ENCODE measurements at regions not wholly inside any gene's neighbourhood (a gene's known extent, or its start where the extent isn't known, plus 50 kb on each side); places are given as distances from the start of the nearest gene placed in this dataset.

- TF ChIP-seq, protein P1, sequence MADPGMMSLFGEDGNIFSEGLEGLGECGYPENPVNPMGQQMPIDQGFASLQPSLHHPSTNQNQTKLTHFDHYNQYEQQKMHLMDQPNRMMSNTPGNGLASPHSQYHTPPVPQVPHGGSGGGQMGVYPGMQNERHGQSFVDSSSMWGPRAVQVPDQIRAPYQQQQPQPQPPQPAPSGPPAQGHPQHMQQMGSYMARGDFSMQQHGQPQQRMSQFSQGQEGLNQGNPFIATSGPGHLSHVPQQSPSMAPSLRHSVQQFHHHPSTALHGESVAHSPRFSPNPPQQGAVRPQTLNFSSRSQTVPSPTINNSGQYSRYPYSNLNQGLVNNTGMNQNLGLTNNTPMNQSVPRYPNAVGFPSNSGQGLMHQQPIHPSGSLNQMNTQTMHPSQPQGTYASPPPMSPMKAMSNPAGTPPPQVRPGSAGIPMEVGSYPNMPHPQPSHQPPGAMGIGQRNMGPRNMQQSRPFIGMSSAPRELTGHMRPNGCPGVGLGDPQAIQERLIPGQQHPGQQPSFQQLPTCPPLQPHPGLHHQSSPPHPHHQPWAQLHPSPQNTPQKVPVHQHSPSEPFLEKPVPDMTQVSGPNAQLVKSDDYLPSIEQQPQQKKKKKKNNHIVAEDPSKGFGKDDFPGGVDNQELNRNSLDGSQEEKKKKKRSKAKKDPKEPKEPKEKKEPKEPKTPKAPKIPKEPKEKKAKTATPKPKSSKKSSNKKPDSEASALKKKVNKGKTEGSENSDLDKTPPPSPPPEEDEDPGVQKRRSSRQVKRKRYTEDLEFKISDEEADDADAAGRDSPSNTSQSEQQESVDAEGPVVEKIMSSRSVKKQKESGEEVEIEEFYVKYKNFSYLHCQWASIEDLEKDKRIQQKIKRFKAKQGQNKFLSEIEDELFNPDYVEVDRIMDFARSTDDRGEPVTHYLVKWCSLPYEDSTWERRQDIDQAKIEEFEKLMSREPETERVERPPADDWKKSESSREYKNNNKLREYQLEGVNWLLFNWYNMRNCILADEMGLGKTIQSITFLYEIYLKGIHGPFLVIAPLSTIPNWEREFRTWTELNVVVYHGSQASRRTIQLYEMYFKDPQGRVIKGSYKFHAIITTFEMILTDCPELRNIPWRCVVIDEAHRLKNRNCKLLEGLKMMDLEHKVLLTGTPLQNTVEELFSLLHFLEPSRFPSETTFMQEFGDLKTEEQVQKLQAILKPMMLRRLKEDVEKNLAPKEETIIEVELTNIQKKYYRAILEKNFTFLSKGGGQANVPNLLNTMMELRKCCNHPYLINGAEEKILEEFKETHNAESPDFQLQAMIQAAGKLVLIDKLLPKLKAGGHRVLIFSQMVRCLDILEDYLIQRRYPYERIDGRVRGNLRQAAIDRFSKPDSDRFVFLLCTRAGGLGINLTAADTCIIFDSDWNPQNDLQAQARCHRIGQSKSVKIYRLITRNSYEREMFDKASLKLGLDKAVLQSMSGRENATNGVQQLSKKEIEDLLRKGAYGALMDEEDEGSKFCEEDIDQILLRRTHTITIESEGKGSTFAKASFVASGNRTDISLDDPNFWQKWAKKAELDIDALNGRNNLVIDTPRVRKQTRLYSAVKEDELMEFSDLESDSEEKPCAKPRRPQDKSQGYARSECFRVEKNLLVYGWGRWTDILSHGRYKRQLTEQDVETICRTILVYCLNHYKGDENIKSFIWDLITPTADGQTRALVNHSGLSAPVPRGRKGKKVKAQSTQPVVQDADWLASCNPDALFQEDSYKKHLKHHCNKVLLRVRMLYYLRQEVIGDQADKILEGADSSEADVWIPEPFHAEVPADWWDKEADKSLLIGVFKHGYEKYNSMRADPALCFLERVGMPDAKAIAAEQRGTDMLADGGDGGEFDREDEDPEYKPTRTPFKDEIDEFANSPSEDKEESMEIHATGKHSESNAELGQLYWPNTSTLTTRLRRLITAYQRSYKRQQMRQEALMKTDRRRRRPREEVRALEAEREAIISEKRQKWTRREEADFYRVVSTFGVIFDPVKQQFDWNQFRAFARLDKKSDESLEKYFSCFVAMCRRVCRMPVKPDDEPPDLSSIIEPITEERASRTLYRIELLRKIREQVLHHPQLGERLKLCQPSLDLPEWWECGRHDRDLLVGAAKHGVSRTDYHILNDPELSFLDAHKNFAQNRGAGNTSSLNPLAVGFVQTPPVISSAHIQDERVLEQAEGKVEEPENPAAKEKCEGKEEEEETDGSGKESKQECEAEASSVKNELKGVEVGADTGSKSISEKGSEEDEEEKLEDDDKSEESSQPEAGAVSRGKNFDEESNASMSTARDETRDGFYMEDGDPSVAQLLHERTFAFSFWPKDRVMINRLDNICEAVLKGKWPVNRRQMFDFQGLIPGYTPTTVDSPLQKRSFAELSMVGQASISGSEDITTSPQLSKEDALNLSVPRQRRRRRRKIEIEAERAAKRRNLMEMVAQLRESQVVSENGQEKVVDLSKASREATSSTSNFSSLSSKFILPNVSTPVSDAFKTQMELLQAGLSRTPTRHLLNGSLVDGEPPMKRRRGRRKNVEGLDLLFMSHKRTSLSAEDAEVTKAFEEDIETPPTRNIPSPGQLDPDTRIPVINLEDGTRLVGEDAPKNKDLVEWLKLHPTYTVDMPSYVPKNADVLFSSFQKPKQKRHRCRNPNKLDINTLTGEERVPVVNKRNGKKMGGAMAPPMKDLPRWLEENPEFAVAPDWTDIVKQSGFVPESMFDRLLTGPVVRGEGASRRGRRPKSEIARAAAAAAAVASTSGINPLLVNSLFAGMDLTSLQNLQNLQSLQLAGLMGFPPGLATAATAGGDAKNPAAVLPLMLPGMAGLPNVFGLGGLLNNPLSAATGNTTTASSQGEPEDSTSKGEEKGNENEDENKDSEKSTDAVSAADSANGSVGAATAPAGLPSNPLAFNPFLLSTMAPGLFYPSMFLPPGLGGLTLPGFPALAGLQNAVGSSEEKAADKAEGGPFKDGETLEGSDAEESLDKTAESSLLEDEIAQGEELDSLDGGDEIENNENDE (IDR thresholded peaks at IDR 0.05; ENCODE audit: insufficient replicate concordance, low read length): no peak
- no peak for TF ChIP-seq SUZ12 (IDR thresholded peaks at IDR 0.05; ENCODE audit: low read length)
- TF ChIP-seq SP2 (IDR thresholded peaks at IDR 0.05; ENCODE audit: low read length): no peak
- TF ChIP-seq RAD21 (IDR thresholded peaks at IDR 0.05 in 1 of 2, conservative IDR thresholded peaks at IDR 0.05 in 1 of 2; ENCODE audit: low read depth in 2 of 2, low read length in 2 of 2): no peak
- TF ChIP-seq, protein P2, sequence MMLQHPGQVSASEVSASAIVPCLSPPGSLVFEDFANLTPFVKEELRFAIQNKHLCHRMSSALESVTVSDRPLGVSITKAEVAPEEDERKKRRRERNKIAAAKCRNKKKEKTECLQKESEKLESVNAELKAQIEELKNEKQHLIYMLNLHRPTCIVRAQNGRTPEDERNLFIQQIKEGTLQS (IDR thresholded peaks at IDR 0.05; ENCODE audit: insufficient read depth, low read depth, low read length): no peak
These were observed 1755.5 kb downstream of the PCDH19 start (continued) for GRCh38 chrX:98654565-98654964.
